IMR-90 (cell line): ENCODE measurements at regions not wholly inside any gene's neighbourhood (a gene's known extent, or its start where the extent isn't known, plus 50 kb on each side); places are given as distances from the start of the nearest gene placed in this dataset.

ENCODE experiments used
- CTCF ChIP-seq: conservative IDR thresholded peaks from 2 replicates; pipeline ENCODE4 v1.5.1; 2012; ENCODE audit warnings: mild to moderate bottlenecking, low read depth, low read length, improper control_type of control experiment
- FOS ChIP-seq: fragments of 150-350 bp; IDR thresholded peaks from 2 replicates; pipeline ENCODE4 v1.6.1; 2016; ENCODE audit warnings: low read depth, low read length
- MAFK ChIP-seq: IDR thresholded peaks from 2 replicates; pipeline ENCODE4 v1.6.1; 2012; ENCODE audit warnings: low read depth, low read length, improper control_type of control experiment
- MXI1 ChIP-seq: IDR thresholded peaks from 2 replicates; pipeline ENCODE4 v1.6.1; 2012; ENCODE audit warnings: low read depth, mild to moderate bottlenecking, low read length, moderate library complexity, borderline replicate concordance
- SMC3 ChIP-seq: fragments of 150-350 bp; IDR thresholded peaks from 2 replicates; pipeline ENCODE4 v1.6.1; 2016; ENCODE audit warnings: low read depth, mild to moderate bottlenecking, antibody characterized with exemption, low read length, moderate library complexity
- USF2 ChIP-seq: fragments of 150-350 bp; IDR thresholded peaks from 2 replicates; pipeline ENCODE4 v1.6.1; 2017; ENCODE audit warnings: mild to moderate bottlenecking, antibody characterized with exemption, low read length, low read depth

GRCh38 chr2:219766658-219767057, 139.2 kb downstream of the SLC4A3 start:
- no peak for TF ChIP-seq CTCF
- TF ChIP-seq MXI1: no peak
- no peak for TF ChIP-seq MAFK
- no peak for TF ChIP-seq SMC3
- TF ChIP-seq USF2: no peak
- no peak for TF ChIP-seq FOS
